RWPE2 (cell line): ENCODE measurements at regions not wholly inside any gene's neighbourhood (a gene's known extent, or its start where the extent isn't known, plus 50 kb on each side); places are given as distances from the start of the nearest gene placed in this dataset.

ENCODE experiments used
- ATAC-seq: fragments of 200-7000 bp; cut with Tn5 transposase; 3 replicates; pipeline ENCODE4 v1.9.1; 2021; ENCODE audit warnings: low read depth
- DNase-seq: peaks from one replicate; pipeline ENCODE4 v3.0.0-alpha.2; 2020; ENCODE audit warnings: low spot score
- H3K27ac ChIP-seq: fragments of 450-650 bp; 2 replicates; pipeline ENCODE4 v1.5.1; 2017; ENCODE audit warnings: mild to moderate bottlenecking; ENCODE audit not compliant: poor library complexity, severe bottlenecking
- H3K27me3 ChIP-seq: fragments of 250-450 bp; sonication (Bioruptor Pico); 2 replicates; pipeline ENCODE4 v1.5.1; 2021; ENCODE audit warnings: mild to moderate bottlenecking, moderate library complexity; ENCODE audit not compliant: insufficient read depth, poor library complexity, severe bottlenecking
- H3K36me3 ChIP-seq: fragments of 250-450 bp; sonication (Bioruptor Pico); 2 replicates; pipeline ENCODE4 v1.5.1; 2020; ENCODE audit warnings: low read depth, mild to moderate bottlenecking, moderate library complexity
- H3K4me1 ChIP-seq: fragments of 250-450 bp; sonication (Bioruptor Pico); 2 replicates; pipeline ENCODE4 v1.5.1; 2021; ENCODE audit warnings: mild to moderate bottlenecking, moderate library complexity; ENCODE audit not compliant: insufficient read depth, poor library complexity, severe bottlenecking
- H3K4me3 ChIP-seq: fragments of 250-450 bp; sonication (Bioruptor Pico); 2 replicates; pipeline ENCODE4 v1.5.1; 2021; ENCODE audit warnings: mild to moderate bottlenecking, moderate library complexity; ENCODE audit not compliant: severe bottlenecking
- H3K9me3 ChIP-seq: fragments of 250-450 bp; sonication (Bioruptor Pico); 2 replicates; pipeline ENCODE4 v1.5.1; 2021; ENCODE audit warnings: mild to moderate bottlenecking, moderate library complexity; ENCODE audit not compliant: severe bottlenecking
- TF ChIP-seq, protein P1 (sequence below): fragments of 450-650 bp; IDR thresholded peaks from one replicate; pipeline ENCODE4 v1.5.1; 2017; ENCODE audit warnings: mild to moderate bottlenecking, moderate library complexity; ENCODE audit not compliant: poor library complexity, severe bottlenecking

DNA sequence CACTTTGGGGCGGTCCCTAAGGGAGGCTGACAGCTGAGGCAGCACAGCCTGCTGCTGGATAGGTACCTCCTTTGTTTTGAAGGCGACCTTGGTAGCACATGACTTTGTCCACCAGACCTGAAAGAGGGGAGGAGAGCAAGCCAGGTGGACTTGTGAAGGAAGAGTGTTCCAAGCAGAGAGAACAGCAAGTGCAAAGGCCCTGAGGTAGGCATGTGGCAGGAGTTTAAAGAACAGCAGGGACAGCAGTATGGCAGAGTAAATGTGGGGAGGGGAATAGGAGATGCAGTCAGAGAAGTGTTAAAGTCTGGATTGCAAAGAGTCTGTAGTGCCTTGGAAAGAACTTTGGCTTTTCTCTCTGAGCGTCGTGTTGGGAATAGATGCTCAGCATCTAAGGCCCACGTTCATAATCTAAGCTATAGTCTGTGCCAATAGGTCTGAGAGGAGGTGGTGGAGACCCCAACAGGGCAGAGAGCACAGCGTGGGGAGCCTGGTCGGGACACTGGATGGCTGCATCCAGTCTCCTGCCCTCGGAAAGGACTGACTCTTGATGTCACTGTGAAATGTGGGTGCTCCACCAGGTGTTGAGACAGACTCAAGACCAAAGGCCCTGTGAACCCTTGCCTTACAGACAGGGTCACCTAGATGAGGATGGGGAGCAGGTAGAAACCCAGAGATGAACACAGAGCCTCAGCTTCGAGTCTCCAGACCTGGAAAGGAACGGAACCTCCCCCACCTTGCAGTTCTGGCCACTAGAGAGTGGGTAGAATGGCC lies 242.1 kb upstream of the PWP1 start:
- Histone ChIP-seq H3K4me3 (no peak overlapping the region), H3K27me3 (no peaks in the 10 kb centered on the region), H3K27ac (no peak overlapping the region), H3K36me3 (no peaks in the 10 kb centered on the region), H3K4me1 (peaks cover 8% of the 10 kb centered on the region), H3K9me3 (no peaks in the 10 kb centered on the region)
- TF ChIP-seq, protein P1, sequence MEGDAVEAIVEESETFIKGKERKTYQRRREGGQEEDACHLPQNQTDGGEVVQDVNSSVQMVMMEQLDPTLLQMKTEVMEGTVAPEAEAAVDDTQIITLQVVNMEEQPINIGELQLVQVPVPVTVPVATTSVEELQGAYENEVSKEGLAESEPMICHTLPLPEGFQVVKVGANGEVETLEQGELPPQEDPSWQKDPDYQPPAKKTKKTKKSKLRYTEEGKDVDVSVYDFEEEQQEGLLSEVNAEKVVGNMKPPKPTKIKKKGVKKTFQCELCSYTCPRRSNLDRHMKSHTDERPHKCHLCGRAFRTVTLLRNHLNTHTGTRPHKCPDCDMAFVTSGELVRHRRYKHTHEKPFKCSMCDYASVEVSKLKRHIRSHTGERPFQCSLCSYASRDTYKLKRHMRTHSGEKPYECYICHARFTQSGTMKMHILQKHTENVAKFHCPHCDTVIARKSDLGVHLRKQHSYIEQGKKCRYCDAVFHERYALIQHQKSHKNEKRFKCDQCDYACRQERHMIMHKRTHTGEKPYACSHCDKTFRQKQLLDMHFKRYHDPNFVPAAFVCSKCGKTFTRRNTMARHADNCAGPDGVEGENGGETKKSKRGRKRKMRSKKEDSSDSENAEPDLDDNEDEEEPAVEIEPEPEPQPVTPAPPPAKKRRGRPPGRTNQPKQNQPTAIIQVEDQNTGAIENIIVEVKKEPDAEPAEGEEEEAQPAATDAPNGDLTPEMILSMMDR: no peak
- no peak for ATAC-seq
- DNase-seq: no peak

DNA sequence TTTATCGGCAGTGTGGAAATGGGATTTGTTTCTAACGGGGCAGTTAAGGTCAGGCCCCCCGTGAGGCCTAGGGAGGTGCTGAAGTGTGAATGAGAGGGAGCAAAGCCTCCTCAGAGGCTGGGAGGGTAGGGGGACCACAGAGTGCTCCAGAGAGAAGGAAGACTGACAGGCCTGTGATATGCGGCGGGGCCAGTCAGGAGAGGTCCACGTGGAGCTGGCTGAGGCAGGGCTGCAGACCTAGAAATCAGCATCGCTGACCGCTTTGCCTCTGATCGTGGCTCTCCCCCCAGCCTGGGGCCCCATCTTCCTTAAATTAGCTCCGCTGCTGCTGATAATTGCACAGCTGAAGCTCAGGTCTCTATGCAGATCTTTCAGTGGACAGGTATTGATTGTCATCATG lies 240.8 kb upstream of the PWP1 start:
- Histone ChIP-seq H3K4me3 (no peak overlapping the region), H3K27me3 (no peaks in the 10 kb centered on the region), H3K4me1 (no peaks in the 10 kb centered on the region), H3K9me3 (no peaks in the 10 kb centered on the region), H3K27ac (no peak overlapping the region), H3K36me3 (no peaks in the 10 kb centered on the region)
- ATAC-seq (no peak), DNase-seq (no peak)
- TF ChIP-seq, protein P1: no peak

DNA sequence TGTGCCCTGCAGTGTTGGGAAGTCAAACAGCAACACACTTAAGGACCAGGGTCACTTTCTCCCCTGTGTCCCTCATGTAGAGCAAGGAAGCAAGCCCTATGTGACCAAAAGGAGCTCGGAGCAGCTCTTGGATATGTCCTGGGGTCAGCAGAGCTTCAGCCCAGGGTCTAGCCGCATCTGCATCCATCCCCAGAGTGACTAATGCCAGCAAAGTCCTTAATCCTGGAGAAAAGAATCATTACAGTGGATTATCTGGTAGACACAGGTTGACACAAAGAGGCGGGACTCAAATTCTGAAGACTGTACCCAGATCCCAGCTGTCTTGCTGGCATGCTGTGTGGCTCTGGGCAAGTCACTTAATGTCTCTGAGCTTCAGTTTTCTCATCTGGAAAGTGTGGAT lies 239.1 kb upstream of the PWP1 start:
- ATAC-seq: no peak
- H3K4me3 ChIP-seq: no peak overlapping the region

DNA sequence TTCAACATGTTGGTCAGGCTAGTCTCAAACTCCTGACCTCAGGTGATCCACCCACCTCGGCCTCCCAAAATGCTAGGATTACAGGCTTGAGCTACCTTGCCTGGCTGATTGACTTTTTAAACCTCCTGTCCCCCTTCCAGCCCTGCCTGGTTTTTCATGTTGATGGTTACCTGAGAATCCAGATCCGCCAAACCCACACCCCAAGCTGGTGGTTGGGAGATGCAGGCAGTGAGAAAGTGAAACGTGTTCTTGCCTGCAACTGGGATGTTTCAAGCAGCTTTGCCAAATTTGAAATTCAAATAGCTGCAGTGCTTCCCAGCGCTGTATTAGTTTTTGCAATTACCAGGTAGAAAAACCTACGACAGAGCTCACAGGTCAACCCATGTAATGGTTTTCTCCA lies 238.3 kb upstream of the PWP1 start:
- no peaks in the 10 kb centered on the region for H3K36me3 ChIP-seq
- no peaks in the 10 kb centered on the region for H3K9me3 ChIP-seq
- ATAC-seq (no peak), DNase-seq (no peak)
- TF ChIP-seq, protein P1: no peak
- no peak overlapping the region for H3K4me3 ChIP-seq
- H3K27ac ChIP-seq: no peak overlapping the region
- peaks cover 5% of the 10 kb centered on the region for H3K4me1 ChIP-seq
- H3K27me3 ChIP-seq: no peaks in the 10 kb centered on the region

More for the DNA sequence above, 239.1 kb upstream of the PWP1 start:
- DNase-seq: no peak
- no peak overlapping the region for H3K27ac ChIP-seq
- H3K36me3 ChIP-seq: no peaks in the 10 kb centered on the region
- H3K27me3 ChIP-seq: no peaks in the 10 kb centered on the region
- TF ChIP-seq, protein P1: no peak
- peaks cover 5% of the 10 kb centered on the region for H3K4me1 ChIP-seq
- H3K9me3 ChIP-seq: no peaks in the 10 kb centered on the region

DNA sequence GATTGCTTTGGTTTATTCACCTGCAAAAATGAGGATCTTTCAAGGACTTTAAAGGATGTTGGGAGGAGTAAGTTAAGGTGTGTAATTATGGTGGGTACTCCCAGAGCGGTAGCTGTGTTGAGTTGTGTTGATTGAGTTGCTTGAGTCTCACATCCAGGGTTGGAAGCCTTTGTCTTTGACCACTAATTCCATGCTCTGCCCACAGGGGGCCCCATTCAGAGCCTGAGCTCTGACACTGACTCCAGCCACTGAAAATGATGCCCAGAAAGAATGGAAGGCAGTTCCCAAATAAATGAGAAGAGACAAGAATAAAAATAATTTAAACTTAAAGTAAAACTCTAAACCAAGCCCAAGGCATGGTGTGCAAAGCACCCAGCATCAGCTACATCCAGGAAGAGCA lies 237.4 kb upstream of the PWP1 start:
- ATAC-seq: no peak

More for the DNA sequence above, 237.4 kb upstream of the PWP1 start:
- H3K9me3 ChIP-seq: no peaks in the 10 kb centered on the region
- TF ChIP-seq, protein P1: peak; percentile 13
- H3K27me3 ChIP-seq: no peaks in the 10 kb centered on the region
- H3K36me3 ChIP-seq: no peaks in the 10 kb centered on the region
- H3K27ac ChIP-seq: no peak overlapping the region
- no peak overlapping the region for H3K4me3 ChIP-seq
- peaks cover 5% of the 10 kb centered on the region for H3K4me1 ChIP-seq
- no peak for DNase-seq
